ENCODE measurements at regions not wholly inside any gene's neighbourhood (a gene's known extent, or its start where the extent isn't known, plus 50 kb on each side); places are given as distances from the start of the nearest gene placed in this dataset.

- no peak for ATAC-seq
- H3K9me3 ChIP-seq = no peaks in the 10 kb centered on the region
- H3K4me1 ChIP-seq = peaks cover 5% of the 10 kb centered on the region
- H3K4me3 ChIP-seq = no peak overlapping the region
- no peaks in the 10 kb centered on the region for H3K36me3 ChIP-seq
- no peak for TF ChIP-seq CTCF (IDR thresholded peaks at IDR 0.05)
- H3K27me3 ChIP-seq (ENCODE audit: low read depth) = no peaks in the 10 kb centered on the region
- intact Hi-C loops (cut with DNase I) = no loop called here
- no peak for DNase-seq
- no peak overlapping the region for H3K27ac ChIP-seq
These were observed 154.3 kb downstream of the C5orf15 start for GRCh38 chr5:133814152-133814551.

- DNase-seq = no peak
- TF ChIP-seq CTCF (IDR thresholded peaks at IDR 0.05) = no peak
- Histone ChIP-seq H3K4me3 (no peak overlapping the region), H3K4me1 (no peaks in the 10 kb centered on the region), H3K27me3 (ENCODE audit: low read depth) (no peaks in the 10 kb centered on the region), H3K27ac (no peak overlapping the region), H3K9me3 (no peaks in the 10 kb centered on the region), H3K36me3 (no peaks in the 10 kb centered on the region)
- intact Hi-C loops (cut with DNase I) = no loop called here
- no peak for ATAC-seq
These were observed 157.3 kb downstream of the C5orf15 start for GRCh38 chr5:133811168-133811567.

GRCh38 chr5:133809801-133810200, 158.6 kb downstream of the C5orf15 start:
- Histone ChIP-seq H3K27ac (no peak overlapping the region), H3K4me3 (no peak overlapping the region), H3K9me3 (no peaks in the 10 kb centered on the region), H3K4me1 (no peaks in the 10 kb centered on the region), H3K27me3 (ENCODE audit: low read depth) (no peaks in the 10 kb centered on the region), H3K36me3 (no peaks in the 10 kb centered on the region)
- no peak for ATAC-seq
- intact Hi-C loops (cut with DNase I) = no loop called here
- DNase-seq = no peak
- no peak for TF ChIP-seq CTCF (IDR thresholded peaks at IDR 0.05)

GRCh38 chr5:133807348-133807747, 161.1 kb downstream of the C5orf15 start:
- no peak for DNase-seq

GRCh38 chr5:133806847-133807246, 161.6 kb downstream of the C5orf15 start:
- Histone ChIP-seq H3K4me1 (no peaks in the 10 kb centered on the region), H3K27me3 (ENCODE audit: low read depth) (no peaks in the 10 kb centered on the region), H3K4me3 (no peak overlapping the region), H3K36me3 (no peaks in the 10 kb centered on the region), H3K9me3 (no peaks in the 10 kb centered on the region), H3K27ac (no peak overlapping the region)
- intact Hi-C loops (cut with DNase I) = no loop called here
- DNase-seq (no peak), ATAC-seq (no peak)
- no peak for TF ChIP-seq CTCF (IDR thresholded peaks at IDR 0.05)

More at GRCh38 chr5:133807348-133807747, 161.1 kb downstream of the C5orf15 start:
- Histone ChIP-seq H3K36me3 (no peaks in the 10 kb centered on the region), H3K27ac (no peak overlapping the region), H3K27me3 (ENCODE audit: low read depth) (no peaks in the 10 kb centered on the region), H3K4me3 (no peak overlapping the region), H3K9me3 (no peaks in the 10 kb centered on the region), H3K4me1 (no peaks in the 10 kb centered on the region)
- ATAC-seq = no peak
- TF ChIP-seq CTCF (IDR thresholded peaks at IDR 0.05) = no peak
- intact Hi-C loops (cut with DNase I) = no loop called here
